Ishikawa (cell line): ENCODE measurements at regions not wholly inside any gene's neighbourhood (a gene's known extent, or its start where the extent isn't known, plus 50 kb on each side); places are given as distances from the start of the nearest gene placed in this dataset.

Source experiments
- CEBPB ChIP-seq: IDR thresholded peaks from 2 replicates; pipeline ENCODE4 v1.6.1; 2012
- CREB1 ChIP-seq: IDR thresholded peaks from 2 replicates; pipeline ENCODE4 v1.6.1; 2012; ENCODE audit warnings: low read depth
- EGR1 ChIP-seq: IDR thresholded peaks from 2 replicates; pipeline ENCODE4 v1.6.1; 2012
- EP300 ChIP-seq: IDR thresholded peaks from 2 replicates; pipeline ENCODE4 v1.6.1; 2012; ENCODE audit warnings: borderline replicate concordance
- FOXM1 ChIP-seq: IDR thresholded peaks from 2 replicates; pipeline ENCODE4 v1.6.1; 2012; ENCODE audit warnings: low read depth, borderline replicate concordance
- MAX ChIP-seq: IDR thresholded peaks from 2 replicates; pipeline ENCODE4 v1.6.1; 2012
- NFIC ChIP-seq: IDR thresholded peaks from 2 replicates; pipeline ENCODE4 v1.6.1; 2012
- RAD21 ChIP-seq: IDR thresholded peaks from 2 replicates; pipeline ENCODE4 v1.6.1; 2012; ENCODE audit warnings: low read depth
- REST ChIP-seq: IDR thresholded peaks from 2 replicates; pipeline ENCODE4 v1.6.1; 2012; ENCODE audit warnings: low read depth, mild to moderate bottlenecking
- TAF1 ChIP-seq: IDR thresholded peaks from 2 replicates; pipeline ENCODE4 v1.6.1; 2012; ENCODE audit warnings: low read depth, mild to moderate bottlenecking
- TCF12 ChIP-seq: IDR thresholded peaks from 2 replicates; pipeline ENCODE4 v1.6.1; 2012; ENCODE audit warnings: low read depth
- TEAD4 ChIP-seq: IDR thresholded peaks from 2 replicates; pipeline ENCODE4 v1.6.1; 2012
- USF1 ChIP-seq: IDR thresholded peaks from 2 replicates; pipeline ENCODE4 v1.6.1; 2012
- YY1 ChIP-seq: IDR thresholded peaks from 2 replicates; pipeline ENCODE4 v1.6.1; 2012; ENCODE audit warnings: low read depth
- ZBTB7A ChIP-seq: IDR thresholded peaks from 2 replicates; pipeline ENCODE4 v1.6.1; 2012; ENCODE audit warnings: low read depth

GRCh38 chr16:13335879-13336278, 434.5 kb downstream of the SHISA9 start:
- TF ChIP-seq MAX: no peak
- TF ChIP-seq EP300: no peak
- TF ChIP-seq TAF1: no peak
- TF ChIP-seq ZBTB7A: no peak
- TF ChIP-seq TEAD4: no peak
- no peak for TF ChIP-seq YY1
- no peak for TF ChIP-seq CREB1
- no peak for TF ChIP-seq REST
- no peak for TF ChIP-seq CEBPB
- no peak for TF ChIP-seq USF1
- no peak for TF ChIP-seq NFIC
- TF ChIP-seq FOXM1: no peak

- TF ChIP-seq TAF1 (no peak), EP300 (no peak), ZBTB7A (no peak), CEBPB (no peak), YY1 (no peak), REST (no peak), FOXM1 (no peak)
Observed at GRCh38 chr16:13336335-13336734, 434.9 kb downstream of the SHISA9 start.

- TF ChIP-seq RAD21 (no peak), REST (no peak), YY1 (no peak), ZBTB7A (no peak), TAF1 (no peak), CREB1 (no peak), TCF12 (no peak), CEBPB (no peak)
Observed at GRCh38 chr16:13338044-13338443, 436.6 kb downstream of the SHISA9 start.

- no peak for TF ChIP-seq MAX
- no peak for TF ChIP-seq TCF12
- TF ChIP-seq YY1: no peak
- TF ChIP-seq CREB1: no peak
- TF ChIP-seq FOXM1: no peak
- no peak for TF ChIP-seq RAD21
- TF ChIP-seq USF1: no peak
- TF ChIP-seq REST: no peak
- no peak for TF ChIP-seq TAF1
- TF ChIP-seq EP300: no peak
- TF ChIP-seq EGR1: no peak
- TF ChIP-seq TEAD4: no peak
- no peak for TF ChIP-seq CEBPB
- no peak for TF ChIP-seq NFIC
- TF ChIP-seq ZBTB7A: no peak
Observed at GRCh38 chr16:13342675-13343074, 441.3 kb downstream of the SHISA9 start.
